ENCODE measurements at regions not wholly inside any gene's neighbourhood (a gene's known extent, or its start where the extent isn't known, plus 50 kb on each side); places are given as distances from the start of the nearest gene placed in this dataset.
A peak's percentile ranks its signal among the peaks of the same experiment; 100 is the strongest.

DNA sequence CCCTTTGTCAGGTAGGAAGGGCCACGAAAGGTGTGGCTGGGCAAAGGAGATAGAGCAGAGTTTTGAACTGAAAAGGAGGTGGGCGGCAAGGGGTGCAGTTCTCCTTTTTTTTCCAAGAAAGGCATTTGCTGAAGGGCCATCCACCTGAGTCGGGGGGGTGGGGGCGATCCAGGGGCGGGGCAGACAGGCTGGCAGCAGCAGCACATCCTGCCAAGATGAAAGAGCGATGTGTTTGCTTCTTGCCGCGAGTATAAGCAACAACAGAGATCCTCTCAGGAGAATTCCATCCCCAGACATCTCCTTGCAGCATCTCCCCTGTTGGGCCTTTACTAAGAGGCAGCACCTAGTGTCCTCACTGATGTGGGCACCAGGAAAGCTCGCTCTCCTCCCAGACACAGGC, 516.5 kb downstream of the CD83 start:
- 73 to 77% methylated on average over 9 of the region's 9 CpGs for WGBS, 2 donors
- intact Hi-C loops (cut with DNase I), result no loop called here

DNA sequence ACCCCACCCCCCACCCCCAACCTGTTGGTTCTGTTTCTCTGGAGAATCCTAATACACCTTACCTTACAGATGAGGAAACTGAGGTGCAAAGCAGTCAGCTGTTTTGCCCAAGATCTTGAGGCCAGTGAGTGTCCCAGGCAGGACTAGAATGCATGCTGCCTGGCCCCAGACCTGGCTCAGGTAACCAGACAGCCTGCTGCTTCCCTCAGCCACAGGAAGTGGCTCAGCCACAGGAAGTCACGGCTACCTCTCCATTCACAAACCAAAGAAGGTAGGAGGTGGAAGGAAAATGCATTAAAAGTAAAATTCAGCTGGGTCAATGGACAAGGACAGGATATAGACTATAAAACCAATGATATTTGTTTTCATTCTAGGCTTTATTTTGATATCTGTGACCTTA, 517.6 kb downstream of the CD83 start:
- Histone ChIP-seq H3K36me3 (no peaks in the 10 kb centered on the region), H3K4me1 (peaks cover 0 to 14% (median 10%) of the 10 kb centered on the region in 4 donors), H3K4me3 (no peak overlapping the region), H3K27ac (no peak overlapping the region), H3K9me3 (no peaks in the 10 kb centered on the region), H3K27me3 (no peaks in the 10 kb centered on the region)
- no peak for DNase-seq
- TF ChIP-seq EP300 (IDR thresholded peaks at IDR 0.05) (no peak), POLR2A (IDR thresholded peaks at IDR 0.05) (no peak), POLR2AphosphoS5 (IDR thresholded peaks at IDR 0.05) (no peak)
- TF ChIP-seq, protein P1, sequence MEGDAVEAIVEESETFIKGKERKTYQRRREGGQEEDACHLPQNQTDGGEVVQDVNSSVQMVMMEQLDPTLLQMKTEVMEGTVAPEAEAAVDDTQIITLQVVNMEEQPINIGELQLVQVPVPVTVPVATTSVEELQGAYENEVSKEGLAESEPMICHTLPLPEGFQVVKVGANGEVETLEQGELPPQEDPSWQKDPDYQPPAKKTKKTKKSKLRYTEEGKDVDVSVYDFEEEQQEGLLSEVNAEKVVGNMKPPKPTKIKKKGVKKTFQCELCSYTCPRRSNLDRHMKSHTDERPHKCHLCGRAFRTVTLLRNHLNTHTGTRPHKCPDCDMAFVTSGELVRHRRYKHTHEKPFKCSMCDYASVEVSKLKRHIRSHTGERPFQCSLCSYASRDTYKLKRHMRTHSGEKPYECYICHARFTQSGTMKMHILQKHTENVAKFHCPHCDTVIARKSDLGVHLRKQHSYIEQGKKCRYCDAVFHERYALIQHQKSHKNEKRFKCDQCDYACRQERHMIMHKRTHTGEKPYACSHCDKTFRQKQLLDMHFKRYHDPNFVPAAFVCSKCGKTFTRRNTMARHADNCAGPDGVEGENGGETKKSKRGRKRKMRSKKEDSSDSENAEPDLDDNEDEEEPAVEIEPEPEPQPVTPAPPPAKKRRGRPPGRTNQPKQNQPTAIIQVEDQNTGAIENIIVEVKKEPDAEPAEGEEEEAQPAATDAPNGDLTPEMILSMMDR (IDR thresholded peaks at IDR 0.05), result no peak
- WGBS, 2 donors, result 0% methylated on average over 1 of the region's 1 CpG
- intact Hi-C loops (cut with DNase I), result no loop called here

More for the DNA sequence above, 516.5 kb downstream of the CD83 start:
- Histone ChIP-seq H3K36me3 (no peaks in the 10 kb centered on the region), H3K9me3 (no peaks in the 10 kb centered on the region), H3K4me1 (peaks cover 0 to 8% (median 7%) of the 10 kb centered on the region in 4 donors), H3K4me3 (no peak overlapping the region), H3K27ac (no peak overlapping the region), H3K27me3 (no peaks in the 10 kb centered on the region)
- DNase-seq, result no peak
- TF ChIP-seq, protein P1 (IDR thresholded peaks at IDR 0.05), result no peak
- TF ChIP-seq EP300 (IDR thresholded peaks at IDR 0.05) (no peak), POLR2AphosphoS5 (IDR thresholded peaks at IDR 0.05) (no peak), POLR2A (IDR thresholded peaks at IDR 0.05) (no peak)

DNA sequence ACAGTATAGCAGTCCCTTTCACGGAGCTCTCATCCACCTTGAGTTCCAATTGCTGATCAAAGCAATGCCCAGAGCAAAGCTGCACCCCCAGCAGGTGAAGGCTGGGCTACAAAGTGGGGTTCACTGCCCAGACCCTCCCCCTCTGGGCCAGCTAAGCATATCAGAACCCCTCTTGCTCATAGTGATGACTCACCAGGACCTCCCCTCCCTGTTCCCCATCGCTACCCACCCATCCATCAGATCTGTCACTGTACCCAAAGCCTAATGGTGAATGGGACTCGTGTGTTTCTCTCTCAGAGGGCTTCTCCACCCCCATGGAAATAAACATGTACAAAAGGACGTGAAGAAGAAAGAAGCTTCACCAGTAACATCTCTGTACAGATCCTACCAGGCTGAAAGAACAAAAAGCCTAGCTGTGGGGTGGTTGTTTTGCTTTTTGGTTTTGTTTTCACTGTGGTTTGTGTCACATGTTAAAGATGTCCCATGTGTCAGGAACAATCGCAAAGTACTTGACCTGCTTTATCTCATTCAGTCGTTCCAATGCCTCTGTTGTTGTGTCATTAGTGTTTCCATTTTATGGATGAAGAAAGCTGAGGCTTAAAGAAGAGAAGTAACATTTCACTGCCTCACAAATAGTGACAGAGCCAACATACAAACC, 518.5 kb downstream of the CD83 start:
- no peak for DNase-seq
- intact Hi-C loops (cut with DNase I), result no loop called here
- TF ChIP-seq POLR2A (IDR thresholded peaks at IDR 0.05) (no peak), POLR2AphosphoS5 (IDR thresholded peaks at IDR 0.05) (no peak), EP300 (IDR thresholded peaks at IDR 0.05) (no peak)
- TF ChIP-seq, protein P1 (IDR thresholded peaks at IDR 0.05), result no peak
- Histone ChIP-seq H3K4me3 (no peak overlapping the region), H3K36me3 (no peaks in the 10 kb centered on the region), H3K9me3 (no peaks in the 10 kb centered on the region), H3K4me1 (peaks cover 0 to 14% (median 10%) of the 10 kb centered on the region in 4 donors), H3K27me3 (no peaks in the 10 kb centered on the region), H3K27ac (no peak overlapping the region)
- 66 to 84% methylated on average over 6 of the region's 6 CpGs for WGBS, 2 donors

DNA sequence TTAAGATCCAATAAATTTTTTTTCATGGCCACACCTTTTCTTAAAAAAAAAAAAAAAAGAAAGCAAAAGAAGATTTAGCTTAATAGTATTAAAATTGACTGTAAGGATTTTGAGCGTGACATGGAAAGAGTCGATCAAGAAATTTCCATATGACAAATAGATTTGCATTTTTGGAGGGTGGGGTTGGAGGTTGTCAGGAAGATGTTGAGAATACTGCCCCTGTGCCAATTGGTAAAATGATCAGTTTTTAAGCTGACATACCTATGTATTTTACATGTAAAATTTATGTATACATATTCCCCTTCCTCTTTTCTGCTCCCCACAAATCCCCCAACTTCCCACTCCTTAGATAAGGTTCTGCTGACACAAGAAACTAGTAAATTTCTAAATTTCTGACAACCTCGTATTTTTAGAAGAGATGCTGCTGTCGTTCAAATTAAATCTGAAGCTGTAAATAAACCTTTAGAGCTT, 520.9 kb downstream of the CD83 start:
- intact Hi-C loops (cut with DNase I), result no loop called here
- H3K27ac ChIP-seq, result peak overlapping the region in 2 of 4 donors; percentile 35 to 41
- TF ChIP-seq POLR2A (IDR thresholded peaks at IDR 0.05) (no peak), EP300 (IDR thresholded peaks at IDR 0.05) (no peak), POLR2AphosphoS5 (IDR thresholded peaks at IDR 0.05) (no peak)
- TF ChIP-seq, protein P1 (IDR thresholded peaks at IDR 0.05), result no peak
- no peak overlapping the region for H3K4me3 ChIP-seq
- H3K4me1 ChIP-seq, result peaks cover 0 to 14% (median 10%) of the 10 kb centered on the region in 4 donors
- H3K36me3 ChIP-seq, result no peaks in the 10 kb centered on the region
- no peaks in the 10 kb centered on the region for H3K27me3 ChIP-seq
- H3K9me3 ChIP-seq, result no peaks in the 10 kb centered on the region
- DNase-seq, result no peak
- 43 to 48% methylated on average over 4 of the region's 4 CpGs for WGBS, 2 donors

Data from sigmoid colon (tissue), 6 donors.